K562 (cell line): ENCODE measurements at regions not wholly inside any gene's neighbourhood (a gene's known extent, or its start where the extent isn't known, plus 50 kb on each side); places are given as distances from the start of the nearest gene placed in this dataset.

Source experiments
- EP300 ChIP-seq: IDR thresholded peaks from 2 replicates; pipeline ENCODE4 v1.6.1; 2012; ENCODE audit warnings: low read length, improper control_type of control experiment
- HNRNPK ChIP-seq: fragments of 200-400 bp; formaldehyde crosslinking; IDR thresholded peaks from one replicate; pipeline ENCODE4 v1.6.1; 2018; ENCODE audit warnings: mild to moderate bottlenecking, low read depth, low read length; ENCODE audit not compliant: poor library complexity, severe bottlenecking
- LARP7 ChIP-seq: fragments of 450-650 bp; IDR thresholded peaks from 2 replicates; pipeline ENCODE4 v1.6.1; 2016
- MED1 ChIP-seq: sonication (generic); formaldehyde crosslinking; IDR thresholded peaks from 2 replicates; pipeline ENCODE4 v1.8.1; 2023; ENCODE audit warnings: missing genetic modification reagents, borderline replicate concordance
- NR2C2 ChIP-seq, 2 experiments: fragments of 200-800 bp in 1 of 2; sonication (Bioruptor generic) in 1 of 2; sonication (generic) in 1 of 2; formaldehyde crosslinking in 1 of 2; IDR thresholded peaks; 2 replicates each; pipeline versions ENCODE4 v1.6.1 to v1.8.0; 2016 to 2022; ENCODE audit warnings: mild to moderate bottlenecking in 1 of 2, missing compliant biosample characterization in 1 of 2, missing genetic modification characterization in 1 of 2, missing genetic modification reagents in 1 of 2
- ZBTB5 ChIP-seq: fragments of 450-650 bp; IDR thresholded peaks from 2 replicates; pipeline ENCODE4 v1.6.1; 2017; ENCODE audit warnings: antibody characterized with exemption
- ZFPM2 ChIP-seq: fragments of 250-450 bp; sonication (Bioruptor Pico); IDR thresholded peaks from 2 replicates; pipeline ENCODE4 v1.5.1; 2022; ENCODE audit warnings: mild to moderate bottlenecking
- ZNF436 ChIP-seq: fragments of 250-450, 450-650 bp; sonication (Bioruptor Pico); formaldehyde crosslinking; IDR thresholded peaks from 2 replicates; pipeline ENCODE4 v1.7.0; 2020; ENCODE audit warnings: mild to moderate bottlenecking
- ZSCAN32 ChIP-seq: fragments of 450-650 bp; formaldehyde crosslinking; IDR thresholded peaks from 2 replicates; pipeline ENCODE4 v1.4.0; 2020; ENCODE audit warnings: mild to moderate bottlenecking, moderate library complexity
- TF ChIP-seq, protein P1 (sequence below), 3 experiments: IDR thresholded peaks in 2 of 3; conservative IDR thresholded peaks in 1 of 3; 2 replicates each; pipeline ENCODE4 v1.5.1; 2011 to 2012; ENCODE audit warnings: low read length in 3 of 3, mild to moderate bottlenecking in 3 of 3, control low read depth in 2 of 3, improper control_type of control experiment in 1 of 3, inconsistent platforms in 1 of 3, low read depth in 1 of 3, mixed read lengths in 1 of 3, moderate library complexity in 1 of 3; ENCODE audit not compliant: insufficient read depth in 2 of 3
- TF ChIP-seq, protein P2 (sequence below): IDR thresholded peaks from 2 replicates; pipeline ENCODE4 v1.6.1; 2011; ENCODE audit warnings: borderline replicate concordance, low read depth, mild to moderate bottlenecking, moderate library complexity, low read length; ENCODE audit not compliant: insufficient read depth, poor library complexity, severe bottlenecking

GRCh38 chr18:7492385-7492784, 74.7 kb upstream of the PTPRM start:
- TF ChIP-seq ZFPM2 (CRISPR knock-in tag) (no peak), NR2C2 (CRISPR knock-in tag; IDR thresholded peaks at IDR 0.05) (no peak), NR2C2 (tag; IDR thresholded peaks at IDR 0.05) (no peak), ZBTB5 (no peak), ZSCAN32 (CRISPR knock-in tag) (no peak), LARP7 (no peak), HNRNPK (no peak), EP300 (no peak), ZNF436 (CRISPR knock-in tag) (no peak), MED1 (no peak)
- TF ChIP-seq, protein P1, sequence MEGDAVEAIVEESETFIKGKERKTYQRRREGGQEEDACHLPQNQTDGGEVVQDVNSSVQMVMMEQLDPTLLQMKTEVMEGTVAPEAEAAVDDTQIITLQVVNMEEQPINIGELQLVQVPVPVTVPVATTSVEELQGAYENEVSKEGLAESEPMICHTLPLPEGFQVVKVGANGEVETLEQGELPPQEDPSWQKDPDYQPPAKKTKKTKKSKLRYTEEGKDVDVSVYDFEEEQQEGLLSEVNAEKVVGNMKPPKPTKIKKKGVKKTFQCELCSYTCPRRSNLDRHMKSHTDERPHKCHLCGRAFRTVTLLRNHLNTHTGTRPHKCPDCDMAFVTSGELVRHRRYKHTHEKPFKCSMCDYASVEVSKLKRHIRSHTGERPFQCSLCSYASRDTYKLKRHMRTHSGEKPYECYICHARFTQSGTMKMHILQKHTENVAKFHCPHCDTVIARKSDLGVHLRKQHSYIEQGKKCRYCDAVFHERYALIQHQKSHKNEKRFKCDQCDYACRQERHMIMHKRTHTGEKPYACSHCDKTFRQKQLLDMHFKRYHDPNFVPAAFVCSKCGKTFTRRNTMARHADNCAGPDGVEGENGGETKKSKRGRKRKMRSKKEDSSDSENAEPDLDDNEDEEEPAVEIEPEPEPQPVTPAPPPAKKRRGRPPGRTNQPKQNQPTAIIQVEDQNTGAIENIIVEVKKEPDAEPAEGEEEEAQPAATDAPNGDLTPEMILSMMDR (IDR thresholded peaks at IDR 0.05 in 2 of 3, conservative IDR thresholded peaks at IDR 0.05 in 1 of 3; ENCODE audit: insufficient read depth in 2 of 3, low read depth in 1 of 3, low read length in 3 of 3) = no peak
- TF ChIP-seq, protein P2, sequence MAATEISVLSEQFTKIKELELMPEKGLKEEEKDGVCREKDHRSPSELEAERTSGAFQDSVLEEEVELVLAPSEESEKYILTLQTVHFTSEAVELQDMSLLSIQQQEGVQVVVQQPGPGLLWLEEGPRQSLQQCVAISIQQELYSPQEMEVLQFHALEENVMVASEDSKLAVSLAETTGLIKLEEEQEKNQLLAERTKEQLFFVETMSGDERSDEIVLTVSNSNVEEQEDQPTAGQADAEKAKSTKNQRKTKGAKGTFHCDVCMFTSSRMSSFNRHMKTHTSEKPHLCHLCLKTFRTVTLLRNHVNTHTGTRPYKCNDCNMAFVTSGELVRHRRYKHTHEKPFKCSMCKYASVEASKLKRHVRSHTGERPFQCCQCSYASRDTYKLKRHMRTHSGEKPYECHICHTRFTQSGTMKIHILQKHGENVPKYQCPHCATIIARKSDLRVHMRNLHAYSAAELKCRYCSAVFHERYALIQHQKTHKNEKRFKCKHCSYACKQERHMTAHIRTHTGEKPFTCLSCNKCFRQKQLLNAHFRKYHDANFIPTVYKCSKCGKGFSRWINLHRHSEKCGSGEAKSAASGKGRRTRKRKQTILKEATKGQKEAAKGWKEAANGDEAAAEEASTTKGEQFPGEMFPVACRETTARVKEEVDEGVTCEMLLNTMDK = no peak
